Coronary artery (tissue), 2 donors: ENCODE measurements at regions not wholly inside any gene's neighbourhood (a gene's known extent, or its start where the extent isn't known, plus 50 kb on each side); places are given as distances from the start of the nearest gene placed in this dataset.

ENCODE experiments used
- DNase-seq: peaks from one replicate; pipeline ENCODE4 v3.0.0-alpha.2; 2017; ENCODE audit warnings: low spot score
- H3K27ac ChIP-seq, 2 donors: fragments of 200-600 bp; sonication (generic); one replicate each; pipeline ENCODE4 v1.5.1; 2016 to 2019
- H3K4me3 ChIP-seq: fragments of 200-600 bp; sonication (generic); 2 replicates; pipeline ENCODE4 v1.5.1; 2016; ENCODE audit warnings: mild to moderate bottlenecking, moderate library complexity
- CTCF ChIP-seq: fragments of 200-600 bp; sonication (generic); IDR thresholded peaks from one replicate; pipeline ENCODE4 v1.5.1; 2019; ENCODE audit warnings: antibody characterized with exemption

GRCh38 chr10:88080213-88080612 is 216.8 kb downstream of the PTEN start:
- no peak for DNase-seq
- no peak overlapping the region for H3K4me3 ChIP-seq
- H3K27ac ChIP-seq: no peak overlapping the region
- TF ChIP-seq CTCF: no peak

- DNase-seq: no peak
- no peak overlapping the region for H3K27ac ChIP-seq
- no peak overlapping the region for H3K4me3 ChIP-seq
- TF ChIP-seq CTCF: no peak
These were observed 218.1 kb downstream of the PTEN start for GRCh38 chr10:88081457-88082054.

- no peak for DNase-seq
- H3K27ac ChIP-seq: no peak overlapping the region
- no peak overlapping the region for H3K4me3 ChIP-seq
- no peak for TF ChIP-seq CTCF
These were observed 219.0 kb downstream of the PTEN start for GRCh38 chr10:88082391-88082790.

GRCh38 chr10:88082806-88083596 is 219.6 kb downstream of the PTEN start:
- no peak for TF ChIP-seq CTCF
- H3K27ac ChIP-seq: no peak overlapping the region
- H3K4me3 ChIP-seq: no peak overlapping the region
- DNase-seq: no peak

- DNase-seq: no peak
- no peak for TF ChIP-seq CTCF
- no peak overlapping the region for H3K4me3 ChIP-seq
- H3K27ac ChIP-seq: no peak overlapping the region
These were observed 220.2 kb downstream of the PTEN start for GRCh38 chr10:88083597-88083989.

- DNase-seq: no peak
- TF ChIP-seq CTCF: no peak
- Histone ChIP-seq H3K27ac (no peak overlapping the region), H3K4me3 (no peak overlapping the region)
These were observed 222.9 kb downstream of the PTEN start for GRCh38 chr10:88086187-88086960.
